Neural crest cell (in vitro differentiated cells): ENCODE measurements at regions not wholly inside any gene's neighbourhood (a gene's known extent, or its start where the extent isn't known, plus 50 kb on each side); places are given as distances from the start of the nearest gene placed in this dataset.

Experiments
- DNase-seq: peaks from one replicate; pipeline ENCODE4 v3.0.0; 2021; ENCODE audit warnings: low read depth, mixed read lengths, low spot score
- H3K27ac Mint-ChIP-seq: one replicate; pipeline ENCODE4 v1.8.0; 2021; ENCODE audit warnings: mild to moderate bottlenecking, mixed read lengths; ENCODE audit not compliant: unreplicated experiment
- H3K27me3 Mint-ChIP-seq: 2 replicates; pipeline ENCODE4 v1.8.0; 2021; ENCODE audit warnings: low read depth, mild to moderate bottlenecking, mixed read lengths
- H3K36me3 Mint-ChIP-seq: 2 replicates; pipeline ENCODE4 v1.8.0; 2021; ENCODE audit warnings: low read depth, mild to moderate bottlenecking, mixed read lengths
- H3K4me1 Mint-ChIP-seq: 2 replicates; pipeline ENCODE4 v1.8.0; 2021; ENCODE audit warnings: mixed read lengths
- H3K4me3 Mint-ChIP-seq: one replicate; pipeline ENCODE4 v1.8.0; 2021; ENCODE audit warnings: mild to moderate bottlenecking, mixed read lengths
- H3K9me3 Mint-ChIP-seq: 2 replicates; pipeline ENCODE4 v1.8.0; 2021; ENCODE audit warnings: mixed read lengths
- CTCF ChIP-seq: fragments of 200-600 bp; sonication (generic); conservative IDR thresholded peaks from 2 replicates; pipeline ENCODE4 v1.5.0; 2021; ENCODE audit warnings: antibody characterized with exemption, mild to moderate bottlenecking

DNA sequence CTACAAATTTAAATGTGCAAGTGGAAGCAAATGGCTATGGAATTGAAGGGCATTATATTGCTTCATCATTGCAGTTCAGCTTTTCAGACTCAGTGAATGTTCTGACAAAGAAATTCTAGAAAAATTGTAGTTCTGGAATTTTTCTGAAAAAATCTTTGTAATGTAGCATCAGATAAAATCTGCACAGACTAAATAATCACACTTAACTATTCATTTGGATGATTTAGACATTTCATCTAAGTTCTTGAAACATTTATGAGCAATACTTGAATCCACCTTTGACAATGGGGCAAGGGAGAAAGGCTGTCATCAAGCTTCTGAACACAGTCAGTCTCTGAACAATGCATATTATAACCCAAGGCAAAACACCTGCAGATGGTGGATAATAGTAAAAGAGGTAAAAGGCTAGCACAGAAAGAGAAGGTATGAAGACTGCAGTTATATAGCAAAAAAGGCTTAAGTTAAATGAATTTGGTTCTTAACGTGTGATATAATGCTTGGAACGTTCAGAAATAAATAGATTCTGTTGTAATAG lies 1352.0 kb upstream of the NUDT12 start:
- H3K4me1 Mint-ChIP-seq, result peaks cover 36% of the 10 kb centered on the region
- no peak overlapping the region for H3K4me3 Mint-ChIP-seq
- H3K27ac Mint-ChIP-seq, result no peak overlapping the region
- no peak for TF ChIP-seq CTCF
- peaks cover 2% of the 10 kb centered on the region for H3K9me3 Mint-ChIP-seq
- no peaks in the 10 kb centered on the region for H3K36me3 Mint-ChIP-seq
- DNase-seq, result no peak
- no peaks in the 10 kb centered on the region for H3K27me3 Mint-ChIP-seq

GRCh38 chr5:104913841-104914281 lies 1351.3 kb upstream of the NUDT12 start:
- no peak for DNase-seq
- Mint-ChIP-seq H3K4me1 (peaks cover 38% of the 10 kb centered on the region), H3K36me3 (no peaks in the 10 kb centered on the region), H3K9me3 (peaks cover 2% of the 10 kb centered on the region), H3K27ac (no peak overlapping the region), H3K27me3 (no peaks in the 10 kb centered on the region), H3K4me3 (no peak overlapping the region)
- TF ChIP-seq CTCF, result no peak

GRCh38 chr5:104909803-104910202 lies 1347.2 kb upstream of the NUDT12 start:
- Mint-ChIP-seq H3K36me3 (no peaks in the 10 kb centered on the region), H3K27ac (no peak overlapping the region), H3K27me3 (no peaks in the 10 kb centered on the region), H3K4me1 (peaks cover 36% of the 10 kb centered on the region), H3K4me3 (no peak overlapping the region), H3K9me3 (peaks cover 2% of the 10 kb centered on the region)
- DNase-seq, result no peak
- TF ChIP-seq CTCF, result no peak

GRCh38 chr5:104904561-104904960 lies 1342.0 kb upstream of the NUDT12 start:
- Mint-ChIP-seq H3K9me3 (peaks cover 2% of the 10 kb centered on the region), H3K27me3 (no peaks in the 10 kb centered on the region), H3K4me3 (no peak overlapping the region), H3K36me3 (no peaks in the 10 kb centered on the region), H3K4me1 (peaks cover 28% of the 10 kb centered on the region), H3K27ac (no peak overlapping the region)
- no peak for TF ChIP-seq CTCF
- DNase-seq, result no peak

GRCh38 chr5:104903941-104904340 lies 1341.4 kb upstream of the NUDT12 start:
- Mint-ChIP-seq H3K36me3 (peaks cover 3% of the 10 kb centered on the region), H3K4me3 (no peak overlapping the region), H3K27ac (no peak overlapping the region), H3K27me3 (no peaks in the 10 kb centered on the region), H3K4me1 (peaks cover 33% of the 10 kb centered on the region), H3K9me3 (peaks cover 5% of the 10 kb centered on the region)
- no peak for DNase-seq
- TF ChIP-seq CTCF, result no peak

DNA sequence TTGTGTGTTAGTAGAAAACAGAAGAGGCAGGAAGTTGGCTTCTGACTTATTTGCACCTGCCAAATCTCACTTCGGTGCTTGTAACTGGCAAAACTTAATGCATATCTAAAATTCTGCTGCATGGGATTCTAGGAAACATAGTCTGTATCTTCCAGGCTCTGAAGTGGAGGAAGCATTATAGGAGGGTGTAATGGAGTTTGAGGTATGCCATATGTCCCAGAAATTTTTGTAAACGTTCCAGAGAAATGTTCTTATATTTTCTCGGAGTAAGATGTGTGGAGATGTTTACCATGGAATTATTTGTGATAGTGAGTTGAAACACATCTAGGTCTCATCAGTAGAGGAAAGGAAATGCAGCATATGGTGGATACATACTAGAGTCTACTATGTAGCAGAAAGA lies 1329.0 kb upstream of the NUDT12 start:
- Mint-ChIP-seq H3K4me1 (peaks cover 10% of the 10 kb centered on the region), H3K9me3 (peaks cover 3% of the 10 kb centered on the region), H3K36me3 (no peaks in the 10 kb centered on the region), H3K27me3 (no peaks in the 10 kb centered on the region), H3K4me3 (no peak overlapping the region), H3K27ac (no peak overlapping the region)
- no peak for TF ChIP-seq CTCF
- DNase-seq, result no peak
